WERI-Rb-1 (cell line): ENCODE measurements at regions not wholly inside any gene's neighbourhood (a gene's known extent, or its start where the extent isn't known, plus 50 kb on each side); places are given as distances from the start of the nearest gene placed in this dataset.

Experiments
- DNase-seq: peaks from one replicate; pipeline ENCODE4 v3.0.0-alpha.2; 2020
- H3K27ac ChIP-seq: fragments of 250-450 bp; sonication (Bioruptor Pico); 2 replicates; pipeline ENCODE4 v1.5.1; 2020; ENCODE audit warnings: mild to moderate bottlenecking, moderate library complexity
- H3K27me3 ChIP-seq: fragments of 250-450 bp; sonication (Bioruptor Pico); 2 replicates; pipeline ENCODE4 v1.5.1; 2021; ENCODE audit warnings: mild to moderate bottlenecking, low read depth, moderate library complexity; ENCODE audit not compliant: insufficient read depth, severe bottlenecking
- H3K36me3 ChIP-seq: fragments of 250-450 bp; sonication (Bioruptor Pico); 2 replicates; pipeline ENCODE4 v1.5.1; 2020; ENCODE audit warnings: mild to moderate bottlenecking, moderate library complexity
- H3K4me3 ChIP-seq: 2 replicates; pipeline ENCODE4 v1.5.1; 2011; ENCODE audit warnings: low read depth, mild to moderate bottlenecking, control low read depth, low read length
- H3K9me3 ChIP-seq: fragments of 250-450 bp; sonication (Bioruptor Pico); 2 replicates; pipeline ENCODE4 v1.5.1; 2021; ENCODE audit warnings: mild to moderate bottlenecking, moderate library complexity; ENCODE audit not compliant: severe bottlenecking
- TF ChIP-seq, protein P1 (sequence below): IDR thresholded peaks from 2 replicates; pipeline ENCODE4 v1.5.1; 2011; ENCODE audit warnings: low read depth, mild to moderate bottlenecking, control low read depth, inconsistent platforms, low read length

DNA sequence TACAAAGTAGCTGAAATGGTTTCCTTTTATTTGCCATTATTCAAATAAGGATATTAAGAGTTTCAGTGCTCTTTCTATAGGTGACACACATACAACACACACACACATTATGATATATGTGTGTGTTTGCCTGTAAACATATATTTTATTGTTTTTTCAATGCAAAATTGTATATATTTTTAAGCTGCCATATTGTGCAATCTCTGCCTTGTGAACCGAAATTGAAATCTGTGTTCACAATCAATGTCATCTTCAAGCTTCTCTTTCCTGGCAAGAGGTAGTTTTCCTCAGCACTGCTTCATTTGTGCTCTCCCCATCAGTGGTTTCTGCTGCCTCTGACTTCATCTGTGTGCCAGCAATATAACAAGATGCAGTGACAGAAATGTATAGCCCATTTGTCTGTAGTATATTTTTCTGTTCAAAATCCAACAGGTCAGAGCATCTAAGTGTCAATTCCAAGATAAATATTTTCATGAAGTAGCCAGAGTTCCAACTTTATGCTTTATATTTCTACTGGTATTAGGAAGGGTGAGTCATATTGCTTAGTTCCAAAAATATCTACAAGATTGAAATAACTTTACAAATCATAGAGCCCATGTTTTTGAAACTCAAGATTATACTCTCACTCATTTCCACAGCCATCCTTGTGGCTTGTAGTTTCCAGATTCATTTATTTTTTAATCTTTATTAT, 1704.8 kb upstream of the CDH9 start:
- TF ChIP-seq, protein P1, sequence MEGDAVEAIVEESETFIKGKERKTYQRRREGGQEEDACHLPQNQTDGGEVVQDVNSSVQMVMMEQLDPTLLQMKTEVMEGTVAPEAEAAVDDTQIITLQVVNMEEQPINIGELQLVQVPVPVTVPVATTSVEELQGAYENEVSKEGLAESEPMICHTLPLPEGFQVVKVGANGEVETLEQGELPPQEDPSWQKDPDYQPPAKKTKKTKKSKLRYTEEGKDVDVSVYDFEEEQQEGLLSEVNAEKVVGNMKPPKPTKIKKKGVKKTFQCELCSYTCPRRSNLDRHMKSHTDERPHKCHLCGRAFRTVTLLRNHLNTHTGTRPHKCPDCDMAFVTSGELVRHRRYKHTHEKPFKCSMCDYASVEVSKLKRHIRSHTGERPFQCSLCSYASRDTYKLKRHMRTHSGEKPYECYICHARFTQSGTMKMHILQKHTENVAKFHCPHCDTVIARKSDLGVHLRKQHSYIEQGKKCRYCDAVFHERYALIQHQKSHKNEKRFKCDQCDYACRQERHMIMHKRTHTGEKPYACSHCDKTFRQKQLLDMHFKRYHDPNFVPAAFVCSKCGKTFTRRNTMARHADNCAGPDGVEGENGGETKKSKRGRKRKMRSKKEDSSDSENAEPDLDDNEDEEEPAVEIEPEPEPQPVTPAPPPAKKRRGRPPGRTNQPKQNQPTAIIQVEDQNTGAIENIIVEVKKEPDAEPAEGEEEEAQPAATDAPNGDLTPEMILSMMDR: no peak
- Histone ChIP-seq H3K27ac (no peak overlapping the region), H3K9me3 (no peaks in the 10 kb centered on the region), H3K36me3 (no peaks in the 10 kb centered on the region), H3K4me3 (no peak overlapping the region), H3K27me3 (no peaks in the 10 kb centered on the region)
- no peak for DNase-seq

DNA sequence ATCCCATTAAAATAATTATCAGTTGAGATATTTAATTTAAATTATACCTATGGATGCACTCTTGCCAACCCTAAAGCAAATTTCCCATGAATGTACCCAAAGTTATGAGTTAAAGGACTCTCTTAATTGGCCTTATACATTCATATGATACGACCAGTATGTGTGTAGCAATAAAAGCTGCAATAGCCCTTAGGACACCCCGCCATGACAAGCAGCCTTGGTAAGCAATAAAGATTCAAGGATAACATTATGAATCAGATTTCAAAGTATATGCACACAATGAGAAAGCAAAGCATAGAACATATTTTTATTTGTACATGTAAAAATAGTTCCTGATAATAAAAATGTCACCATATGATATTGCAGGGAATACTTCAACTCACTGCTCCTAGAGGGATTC, 1699.3 kb upstream of the CDH9 start:
- Histone ChIP-seq H3K27me3 (no peaks in the 10 kb centered on the region), H3K4me3 (no peak overlapping the region), H3K36me3 (no peaks in the 10 kb centered on the region), H3K27ac (no peak overlapping the region), H3K9me3 (no peaks in the 10 kb centered on the region)
- TF ChIP-seq, protein P1: no peak
- DNase-seq: no peak

DNA sequence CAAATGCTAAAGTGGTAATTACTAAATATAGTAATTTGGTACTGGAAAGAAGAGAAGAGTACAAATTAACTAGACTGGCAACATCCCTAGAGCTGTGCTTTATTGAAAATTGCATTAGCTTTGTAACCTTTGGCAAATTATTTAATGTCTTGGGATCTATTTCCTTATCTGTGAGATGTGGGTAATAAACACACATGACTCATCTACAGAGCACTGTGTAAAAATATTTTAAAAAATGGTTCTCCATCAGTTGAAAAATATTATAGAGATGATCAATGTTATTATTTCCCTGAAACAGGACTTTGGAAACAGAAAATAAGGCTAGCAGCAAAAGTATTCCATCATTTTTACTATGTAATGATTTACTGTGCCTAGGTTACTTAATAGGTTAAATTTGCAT, 1698.8 kb upstream of the CDH9 start:
- TF ChIP-seq, protein P1: no peak

DNA sequence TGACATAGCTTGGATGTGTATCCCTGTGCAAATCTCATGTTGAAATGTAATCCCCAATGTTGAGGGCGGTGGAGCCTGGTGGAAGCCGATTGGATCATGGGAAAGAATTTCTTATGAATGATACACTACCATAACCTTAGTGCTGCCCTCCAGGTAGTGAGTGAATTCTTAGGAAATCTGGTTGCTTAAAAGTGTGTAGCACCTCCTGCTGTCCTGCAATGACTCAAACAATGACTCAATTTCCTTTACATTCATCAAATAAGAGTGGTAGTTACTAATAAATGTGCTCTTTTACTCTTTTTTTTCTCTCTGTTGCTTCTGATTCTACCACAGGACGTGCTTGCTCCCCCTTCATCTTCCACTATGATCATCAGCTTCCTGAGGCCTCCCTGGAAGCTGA, 1696.0 kb upstream of the CDH9 start:
- no peaks in the 10 kb centered on the region for H3K9me3 ChIP-seq
- H3K27ac ChIP-seq: no peak overlapping the region
- no peaks in the 10 kb centered on the region for H3K27me3 ChIP-seq
- no peaks in the 10 kb centered on the region for H3K36me3 ChIP-seq
- TF ChIP-seq, protein P1: no peak
- no peak for DNase-seq
- no peak overlapping the region for H3K4me3 ChIP-seq

More for the DNA sequence above, 1698.8 kb upstream of the CDH9 start:
- no peak overlapping the region for H3K4me3 ChIP-seq
- no peaks in the 10 kb centered on the region for H3K27me3 ChIP-seq
- H3K27ac ChIP-seq: no peak overlapping the region
- H3K36me3 ChIP-seq: no peaks in the 10 kb centered on the region
- no peak for DNase-seq
- H3K9me3 ChIP-seq: no peaks in the 10 kb centered on the region

DNA sequence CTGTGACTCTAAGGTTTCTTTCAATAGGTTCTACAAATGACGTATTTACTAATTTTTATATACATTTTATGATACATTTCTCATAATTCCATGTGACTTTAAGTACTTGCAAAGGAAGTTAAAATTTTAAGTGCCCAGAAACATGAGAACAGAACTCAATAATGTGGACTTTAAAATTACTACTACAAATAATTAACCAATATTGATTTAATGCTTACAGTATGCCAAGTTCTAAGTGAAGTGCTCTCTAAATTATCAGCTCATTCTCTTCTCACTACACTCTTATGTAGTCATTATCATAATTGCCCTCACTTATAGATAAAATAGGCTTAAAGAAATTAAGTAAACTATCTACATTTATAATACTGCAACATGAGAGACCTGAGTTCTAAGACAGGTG, 1690.7 kb upstream of the CDH9 start:
- TF ChIP-seq, protein P1: no peak
- Histone ChIP-seq H3K27ac (no peak overlapping the region), H3K36me3 (no peaks in the 10 kb centered on the region), H3K4me3 (no peak overlapping the region), H3K9me3 (no peaks in the 10 kb centered on the region), H3K27me3 (no peaks in the 10 kb centered on the region)
- no peak for DNase-seq

DNA sequence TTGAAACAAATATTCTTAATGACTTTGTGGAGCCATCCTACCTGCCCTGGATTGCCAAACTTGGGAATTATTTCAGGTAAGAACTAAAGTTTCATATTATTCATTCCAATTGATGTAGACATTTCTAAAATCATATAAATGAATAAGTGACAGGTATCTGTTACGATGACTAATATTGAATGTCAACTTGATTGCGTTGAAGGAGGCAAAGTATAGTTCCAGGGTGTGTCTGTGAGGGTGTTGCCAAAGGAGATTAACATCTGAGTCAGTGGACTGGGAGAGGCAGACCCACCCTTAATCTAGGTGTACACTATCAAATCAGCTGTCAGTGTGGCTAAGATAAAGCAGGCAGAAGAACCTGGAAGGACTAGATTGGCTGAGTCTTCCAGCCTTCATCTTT, 1688.4 kb upstream of the CDH9 start:
- no peak overlapping the region for H3K27ac ChIP-seq
- H3K36me3 ChIP-seq: no peaks in the 10 kb centered on the region
- H3K27me3 ChIP-seq: no peaks in the 10 kb centered on the region
- TF ChIP-seq, protein P1: no peak
- no peak overlapping the region for H3K4me3 ChIP-seq
- no peak for DNase-seq
- no peaks in the 10 kb centered on the region for H3K9me3 ChIP-seq
